ENCODE measurements at regions not wholly inside any gene's neighbourhood (a gene's known extent, or its start where the extent isn't known, plus 50 kb on each side); places are given as distances from the start of the nearest gene placed in this dataset.

- no peak overlapping the region for H3K27ac ChIP-seq
- TF ChIP-seq CTCF (conservative IDR thresholded peaks at IDR 0.05) = no peak
These were observed 410.7 kb upstream of the DSEL start for GRCh38 chr18:67926929-67927864.

GRCh38 chr18:67924656-67925055 is 408.1 kb upstream of the DSEL start:
- no peak for TF ChIP-seq CTCF (conservative IDR thresholded peaks at IDR 0.05)
- no peak overlapping the region for H3K27ac ChIP-seq

GRCh38 chr18:67919316-67919715 is 402.8 kb upstream of the DSEL start:
- no peak for TF ChIP-seq CTCF (conservative IDR thresholded peaks at IDR 0.05)
- no peak overlapping the region for H3K27ac ChIP-seq

GRCh38 chr18:67916097-67916496 is 399.6 kb upstream of the DSEL start:
- H3K27ac ChIP-seq = no peak overlapping the region
- TF ChIP-seq CTCF (conservative IDR thresholded peaks at IDR 0.05) = no peak

GRCh38 chr18:67913040-67913439 is 396.5 kb upstream of the DSEL start:
- no peak overlapping the region for H3K27ac ChIP-seq
- no peak for TF ChIP-seq CTCF (conservative IDR thresholded peaks at IDR 0.05)

GRCh38 chr18:67901573-67901972 is 385.1 kb upstream of the DSEL start:
- no peak for TF ChIP-seq CTCF (conservative IDR thresholded peaks at IDR 0.05)
- H3K27ac ChIP-seq = no peak overlapping the region

GRCh38 chr18:67896451-67896850 is 379.9 kb upstream of the DSEL start:
- no peak overlapping the region for H3K27ac ChIP-seq
- TF ChIP-seq CTCF (conservative IDR thresholded peaks at IDR 0.05) = no peak
